Caco-2 (cell line): ENCODE measurements at regions not wholly inside any gene's neighbourhood (a gene's known extent, or its start where the extent isn't known, plus 50 kb on each side); places are given as distances from the start of the nearest gene placed in this dataset.

ENCODE experiments used
- BruUV-seq: library from RNA; stranded (reverse); fragments of 400-500 nt; replicated peaks from 2 replicates; lab custom pipeline; 2021; lab: Mats Ljungman, UMichigan
- CTCF ChIA-PET: fragments of 300-600 bp; sonication (Branson Sonifier 250); formaldehyde crosslinking; loops from one replicate; lab custom pipeline; 2022; ENCODE audit warnings: antibody characterized with exemption; lab: Charles Lee
- POLR2A ChIA-PET: fragments of 300-600 bp; sonication (Branson Sonifier 250); formaldehyde crosslinking; loops from one replicate; lab custom pipeline; 2022; ENCODE audit warnings: antibody characterized with exemption; lab: Charles Lee
- DNase-seq, 2 experiments: peaks; one replicate each; pipeline versions ENCODE4 v3.0.0 to v3.0.0-alpha.2; 2020 to 2022
- H3K27me3 ChIP-seq: replicated peaks from 2 replicates; pipeline ENCODE4 v1.6.0; 2011; ENCODE audit warnings: low read length; ENCODE audit not compliant: control insufficient read depth, insufficient read depth
- H3K36me3 ChIP-seq: 2 replicates; pipeline ENCODE4 v1.5.1; 2011; ENCODE audit warnings: low read length; ENCODE audit not compliant: control insufficient read depth, insufficient read depth
- H3K4me1 ChIP-seq: fragments of 250-450 bp; sonication (Bioruptor Pico); 2 replicates; pipeline ENCODE4 v1.5.1; 2020; ENCODE audit warnings: mild to moderate bottlenecking
- H3K4me3 ChIP-seq: 2 replicates; pipeline ENCODE4 v1.5.1; 2011; ENCODE audit warnings: low read depth, mild to moderate bottlenecking, control low read depth, low read length
- H3K9me3 ChIP-seq: fragments of 250-450 bp; sonication (Bioruptor Pico); 2 replicates; pipeline ENCODE4 v1.5.1; 2020; ENCODE audit warnings: mild to moderate bottlenecking, moderate library complexity
- H3K27ac Mint-ChIP-seq: one replicate; pipeline ENCODE4 v1.8.0; 2022; ENCODE audit warnings: mixed read lengths; ENCODE audit not compliant: unreplicated experiment
- H3K27me3 Mint-ChIP-seq: one replicate; pipeline ENCODE4 v1.8.0; 2022; ENCODE audit warnings: mixed read lengths; ENCODE audit not compliant: insufficient read depth, unreplicated experiment
- H3K36me3 Mint-ChIP-seq: one replicate; pipeline ENCODE4 v1.8.0; 2022; ENCODE audit warnings: mild to moderate bottlenecking, mixed read lengths; ENCODE audit not compliant: insufficient read depth, unreplicated experiment
- H3K4me1 Mint-ChIP-seq: one replicate; pipeline ENCODE4 v1.8.0; 2022; ENCODE audit warnings: low read depth, mixed read lengths; ENCODE audit not compliant: unreplicated experiment
- H3K4me3 Mint-ChIP-seq: one replicate; pipeline ENCODE4 v1.8.0; 2022; ENCODE audit warnings: mild to moderate bottlenecking, moderate library complexity, mixed read lengths; ENCODE audit not compliant: unreplicated experiment
- H3K9me3 Mint-ChIP-seq: one replicate; pipeline ENCODE4 v1.8.0; 2022; ENCODE audit warnings: mixed read lengths; ENCODE audit not compliant: unreplicated experiment
- intact Hi-C: fragments of 100-400 bp; cut with micrococcal nuclease; formaldehyde crosslinking; loops from one replicate; pipeline ENCODE4 v1.10.0; 2022; ENCODE audit not compliant: unreplicated experiment
- TF ChIP-seq, protein P1 (sequence below), 2 experiments: fragments of 200-600 bp in 1 of 2; IDR thresholded peaks; 1 replicate in 1 of 2; 2 replicates in 1 of 2; pipeline versions ENCODE4 v1.5.1 to v1.8.0; 2011 to 2022; ENCODE audit warnings: antibody characterized with exemption in 1 of 2, control low read depth in 1 of 2, inconsistent platforms in 1 of 2, low read depth in 1 of 2, low read length in 1 of 2, mild to moderate bottlenecking in 1 of 2, moderate library complexity in 1 of 2; ENCODE audit not compliant: insufficient read depth in 1 of 2, severe bottlenecking in 1 of 2, unreplicated experiment in 1 of 2

DNA sequence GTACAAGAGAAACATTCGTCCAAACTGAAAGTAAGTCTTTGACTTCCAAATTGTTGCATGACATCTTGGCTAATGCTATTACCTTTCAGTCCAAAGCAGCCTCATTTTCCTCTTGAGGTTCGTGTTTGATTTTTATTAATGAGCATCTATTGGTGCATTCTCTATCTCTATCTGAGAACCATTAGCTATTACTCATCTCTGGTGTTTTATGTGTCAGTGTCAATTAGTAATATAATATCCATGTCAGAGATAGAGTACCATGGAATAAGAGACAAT, 388.1 kb upstream of the GOT2 start:
- Histone ChIP-seq H3K27me3 (no peaks in the 10 kb centered on the region), H3K4me3 (no peak overlapping the region), H3K9me3 (no peaks in the 10 kb centered on the region), H3K36me3 (no peaks in the 10 kb centered on the region), H3K4me1 (no peaks in the 10 kb centered on the region)
- intact Hi-C loops, result no loop called here
- H3K4me1 Mint-ChIP-seq, result no peaks in the 10 kb centered on the region
- ChIA-PET CTCF (no interaction called here), POLR2A (no interaction called here)
- no peaks in the 10 kb centered on the region for H3K27me3 Mint-ChIP-seq
- H3K27ac Mint-ChIP-seq, result no peak overlapping the region
- BruUV-seq, result no TSS peak
- H3K36me3 Mint-ChIP-seq, result no peaks in the 10 kb centered on the region
- no peak for DNase-seq
- no peaks in the 10 kb centered on the region for H3K9me3 Mint-ChIP-seq
- H3K4me3 Mint-ChIP-seq, result no peak overlapping the region
- TF ChIP-seq, protein P1, sequence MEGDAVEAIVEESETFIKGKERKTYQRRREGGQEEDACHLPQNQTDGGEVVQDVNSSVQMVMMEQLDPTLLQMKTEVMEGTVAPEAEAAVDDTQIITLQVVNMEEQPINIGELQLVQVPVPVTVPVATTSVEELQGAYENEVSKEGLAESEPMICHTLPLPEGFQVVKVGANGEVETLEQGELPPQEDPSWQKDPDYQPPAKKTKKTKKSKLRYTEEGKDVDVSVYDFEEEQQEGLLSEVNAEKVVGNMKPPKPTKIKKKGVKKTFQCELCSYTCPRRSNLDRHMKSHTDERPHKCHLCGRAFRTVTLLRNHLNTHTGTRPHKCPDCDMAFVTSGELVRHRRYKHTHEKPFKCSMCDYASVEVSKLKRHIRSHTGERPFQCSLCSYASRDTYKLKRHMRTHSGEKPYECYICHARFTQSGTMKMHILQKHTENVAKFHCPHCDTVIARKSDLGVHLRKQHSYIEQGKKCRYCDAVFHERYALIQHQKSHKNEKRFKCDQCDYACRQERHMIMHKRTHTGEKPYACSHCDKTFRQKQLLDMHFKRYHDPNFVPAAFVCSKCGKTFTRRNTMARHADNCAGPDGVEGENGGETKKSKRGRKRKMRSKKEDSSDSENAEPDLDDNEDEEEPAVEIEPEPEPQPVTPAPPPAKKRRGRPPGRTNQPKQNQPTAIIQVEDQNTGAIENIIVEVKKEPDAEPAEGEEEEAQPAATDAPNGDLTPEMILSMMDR (IDR thresholded peaks at IDR 0.05; ENCODE audit: insufficient read depth in 1 of 2, low read depth in 1 of 2, low read length in 1 of 2, severe bottlenecking in 1 of 2, unreplicated experiment in 1 of 2), result no peak

DNA sequence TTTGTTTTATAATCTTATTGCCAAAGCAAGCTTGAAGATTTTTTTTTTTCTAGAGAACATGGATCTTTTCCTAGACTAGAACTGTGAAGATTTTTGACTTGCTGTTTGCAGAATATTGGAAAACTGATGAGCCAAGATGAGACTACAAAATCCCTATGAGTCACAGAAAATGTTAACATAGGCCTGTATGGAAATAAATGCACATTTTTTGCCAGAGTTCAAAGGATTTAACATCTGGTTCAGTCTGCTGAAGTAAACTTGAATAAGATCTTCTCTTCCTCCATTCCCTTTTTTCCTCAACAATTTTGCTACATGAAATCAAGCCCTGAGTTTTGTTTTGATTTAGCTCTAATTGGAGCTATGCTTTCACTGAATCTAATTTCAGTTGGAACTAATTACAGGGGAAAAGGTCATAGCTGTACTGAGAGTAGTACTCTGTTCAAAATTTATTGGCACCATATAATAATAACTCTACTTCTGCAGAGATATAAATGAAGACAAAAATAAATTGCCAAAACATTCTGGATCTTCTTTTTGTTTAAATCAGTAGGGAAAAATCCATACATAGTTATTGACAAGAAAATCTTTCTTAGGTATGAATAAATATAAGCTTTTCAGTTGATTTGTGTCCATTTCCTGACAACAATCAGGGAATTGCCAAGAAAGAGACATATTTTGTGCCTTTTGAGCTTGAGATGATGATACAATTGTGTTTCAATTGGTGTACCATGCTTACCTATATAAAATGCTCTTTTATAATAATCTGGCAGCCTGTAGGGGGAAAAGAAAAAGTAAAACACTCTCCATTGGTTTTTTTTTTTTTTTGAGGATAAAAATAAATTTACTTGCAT, 387.5 kb upstream of the GOT2 start:
- POLR2A ChIA-PET, result interaction anchor here (0.6 kb wide), 1 partner anchor 154 kb away, joined by 3 read pairs; no protein-coding TSS in a partner anchor
- no TSS peak for BruUV-seq
- no peak overlapping the region for H3K27ac Mint-ChIP-seq
- no peak overlapping the region for H3K4me3 Mint-ChIP-seq
- CTCF ChIA-PET, result no interaction called here
- H3K27me3 Mint-ChIP-seq, result no peaks in the 10 kb centered on the region
- no peak for DNase-seq
- TF ChIP-seq, protein P1 (IDR thresholded peaks at IDR 0.05; ENCODE audit: insufficient read depth in 1 of 2, low read depth in 1 of 2, low read length in 1 of 2, severe bottlenecking in 1 of 2, unreplicated experiment in 1 of 2), result no peak
- no peaks in the 10 kb centered on the region for H3K4me1 Mint-ChIP-seq
- H3K9me3 Mint-ChIP-seq, result no peaks in the 10 kb centered on the region
- H3K36me3 Mint-ChIP-seq, result no peaks in the 10 kb centered on the region
- no peaks in the 10 kb centered on the region for H3K4me1 ChIP-seq
- intact Hi-C loops, result no loop called here
- H3K9me3 ChIP-seq, result no peaks in the 10 kb centered on the region
- no peaks in the 10 kb centered on the region for H3K36me3 ChIP-seq
- H3K27me3 ChIP-seq, result no peaks in the 10 kb centered on the region
- no peak overlapping the region for H3K4me3 ChIP-seq

DNA sequence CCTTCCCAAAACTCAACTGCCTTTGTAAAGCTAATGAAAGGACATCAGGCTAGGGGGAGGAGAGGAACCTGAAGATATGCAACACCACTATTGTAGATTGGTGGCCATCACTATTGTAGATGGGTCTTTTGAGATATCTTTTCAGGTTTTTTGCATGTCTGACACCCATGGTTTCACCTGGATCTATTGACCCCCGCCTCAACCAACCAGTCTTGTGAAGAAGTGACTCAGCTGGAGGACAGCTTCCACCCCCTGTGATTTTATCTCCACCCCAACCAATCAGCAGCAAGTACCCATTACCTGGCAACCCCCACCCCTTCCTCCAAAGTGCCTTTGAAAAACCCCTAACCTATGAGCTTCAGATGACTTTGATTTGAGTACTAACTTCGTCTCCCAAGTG, 382.6 kb upstream of the GOT2 start:
- DNase-seq, result no peak
- POLR2A ChIA-PET, result no interaction called here
- no peaks in the 10 kb centered on the region for H3K4me1 ChIP-seq
- CTCF ChIA-PET, result no interaction called here
- Mint-ChIP-seq H3K9me3 (no peaks in the 10 kb centered on the region), H3K27ac (no peak overlapping the region), H3K4me3 (no peak overlapping the region), H3K4me1 (no peaks in the 10 kb centered on the region), H3K27me3 (no peaks in the 10 kb centered on the region), H3K36me3 (no peaks in the 10 kb centered on the region)
- intact Hi-C loops, result no loop called here
- no peaks in the 10 kb centered on the region for H3K27me3 ChIP-seq
- H3K4me3 ChIP-seq, result no peak overlapping the region
- no TSS peak for BruUV-seq
- no peaks in the 10 kb centered on the region for H3K36me3 ChIP-seq
- H3K9me3 ChIP-seq, result no peaks in the 10 kb centered on the region
- TF ChIP-seq, protein P1 (IDR thresholded peaks at IDR 0.05; ENCODE audit: insufficient read depth in 1 of 2, low read depth in 1 of 2, low read length in 1 of 2, severe bottlenecking in 1 of 2, unreplicated experiment in 1 of 2), result no peak
